H54 (cell line): ENCODE measurements at regions not wholly inside any gene's neighbourhood (a gene's known extent, or its start where the extent isn't known, plus 50 kb on each side); places are given as distances from the start of the nearest gene placed in this dataset.
"Not testable (repeated sequence)": the region's sequence is repeated elsewhere in the genome, so short reads cannot be mapped to it uniquely, and the experiment has no call there.

Source experiments
- DNase-seq: peaks from one replicate; pipeline ENCODE4 v3.0.0; 2011; ENCODE audit warnings: low spot score, mixed read lengths; ENCODE audit not compliant: insufficient read length
- FAIRE-seq: peaks from 3 replicates; lab custom pipeline; 2011; peaks lifted over from hg19 to GRCh38; lab: Jason Lieb, UNC
- POLR2A ChIP-seq: IDR thresholded peaks from 2 replicates; pipeline ENCODE4 v1.6.1; 2011; ENCODE audit warnings: low read depth, mild to moderate bottlenecking, low read length

- no peak for TF ChIP-seq POLR2A
- FAIRE-seq (no peak), DNase-seq (no peak)
These were observed 96.8 kb upstream of the DOCK9 start for GRCh38 chr13:99074693-99075092.

GRCh38 chr13:99075268-99076191 lies 97.7 kb upstream of the DOCK9 start:
- no peak for FAIRE-seq
- DNase-seq: no peak
- TF ChIP-seq POLR2A: no peak

- no peak for DNase-seq
- FAIRE-seq: peak; percentile 30
These were observed 100.3 kb upstream of the DOCK9 start for GRCh38 chr13:99078017-99078771.

GRCh38 chr13:99080131-99080530 lies 102.3 kb upstream of the DOCK9 start:
- no peak for TF ChIP-seq POLR2A
- FAIRE-seq (peak; percentile 75), DNase-seq (no peak)

More at GRCh38 chr13:99078017-99078771, 100.3 kb upstream of the DOCK9 start:
- TF ChIP-seq POLR2A: no peak

GRCh38 chr13:99083981-99084380 lies 106.1 kb upstream of the DOCK9 start:
- TF ChIP-seq POLR2A: no peak
- FAIRE-seq: no peak
- DNase-seq: no peak

DNA sequence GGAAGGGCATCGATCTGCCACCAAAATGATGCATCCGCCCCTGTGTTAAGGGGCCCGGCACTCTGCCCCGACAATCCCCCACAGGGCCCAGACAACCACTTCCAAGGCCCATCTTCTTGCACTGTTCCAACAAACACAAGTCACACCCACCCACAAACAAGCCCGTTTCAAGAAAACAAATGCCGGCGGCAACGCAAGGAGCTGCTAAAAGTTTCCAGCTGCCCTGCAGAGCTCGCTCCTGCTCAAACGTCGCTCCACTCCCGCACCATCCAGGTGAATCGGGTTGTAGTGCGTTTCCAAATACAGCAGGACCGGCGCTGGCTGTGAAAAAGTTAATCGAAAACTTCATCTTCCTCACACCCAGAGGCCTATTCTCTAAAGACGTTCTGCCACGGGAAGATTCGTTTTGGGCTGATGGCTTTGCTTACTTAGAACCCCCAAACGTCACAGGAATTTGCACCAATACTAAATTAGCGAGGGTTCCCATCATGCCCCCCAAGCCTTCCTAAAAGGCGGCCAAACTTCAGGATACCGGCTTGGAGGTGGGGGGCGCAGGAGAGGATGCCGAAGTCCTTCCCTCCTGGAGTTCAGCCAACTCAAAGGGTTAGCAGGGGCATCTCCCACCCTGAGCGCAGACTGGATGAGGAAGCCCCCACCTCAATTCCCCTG lies 107.4 kb upstream of the DOCK9 start:
- no peak for TF ChIP-seq POLR2A
- no peak for FAIRE-seq
- no peak for DNase-seq

DNA sequence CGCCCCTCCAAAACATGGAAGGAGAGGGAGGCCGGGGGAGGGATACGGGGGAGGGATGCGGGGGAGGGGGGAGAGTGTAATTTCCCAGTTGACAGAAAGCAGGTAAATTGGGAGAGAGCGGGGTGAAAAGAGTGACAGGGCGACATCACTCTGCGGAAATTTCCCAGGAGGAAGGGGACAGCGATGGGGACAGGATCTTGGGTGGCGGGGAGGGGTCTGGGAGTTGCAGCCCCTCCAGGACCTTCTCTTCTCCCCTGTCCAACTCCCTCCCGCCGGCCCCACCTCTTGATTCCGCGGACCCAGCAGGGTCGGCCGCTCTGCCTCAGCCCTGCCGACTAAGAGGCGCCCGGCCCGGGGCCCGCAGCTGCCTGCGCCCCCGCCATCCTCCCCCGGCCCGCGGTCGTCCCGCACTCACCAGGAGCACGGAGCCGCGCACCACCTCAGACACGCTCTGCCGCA lies 108.0 kb upstream of the DOCK9 start:
- TF ChIP-seq POLR2A: no peak
- DNase-seq (no peak), FAIRE-seq (no peak)

GRCh38 chr13:99086267-99087097 lies 108.6 kb upstream of the DOCK9 start:
- FAIRE-seq (no peak), DNase-seq (peak; percentile 79)

GRCh38 chr13:99087098-99087953 lies 109.5 kb upstream of the DOCK9 start:
- TF ChIP-seq POLR2A: peak; percentile 59
- FAIRE-seq (peak; percentile 99), DNase-seq (peak; percentile 100)

More at GRCh38 chr13:99086267-99087097, 108.6 kb upstream of the DOCK9 start:
- peak; percentile 81 for TF ChIP-seq POLR2A

GRCh38 chr13:99087954-99088491 lies 110.2 kb upstream of the DOCK9 start:
- DNase-seq (no peak), FAIRE-seq (no peak)
- TF ChIP-seq POLR2A: no peak

DNA sequence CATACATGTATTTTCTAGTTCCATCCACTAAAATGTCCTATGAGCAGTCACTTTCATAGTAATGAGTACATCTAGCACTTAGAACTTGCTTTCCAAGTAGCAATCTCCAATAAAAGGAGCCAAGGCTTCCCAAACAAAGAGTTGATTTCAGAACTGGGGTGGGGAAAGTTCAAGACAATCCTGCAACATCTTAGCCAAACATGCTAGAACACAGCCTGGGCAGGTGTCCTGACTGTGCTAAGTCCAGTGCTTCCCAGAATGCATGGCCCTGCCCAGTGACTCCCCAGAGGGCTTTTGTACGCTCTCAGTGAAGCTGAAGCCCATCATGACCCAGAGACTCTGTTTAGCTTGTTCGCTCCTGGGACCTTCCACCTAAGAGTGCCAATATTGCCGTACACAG lies 106.7 kb upstream of the UBAC2 start:
- DNase-seq (no peak), FAIRE-seq (no peak)
- no peak for TF ChIP-seq POLR2A

GRCh38 chr13:99101831-99102230 lies 98.8 kb upstream of the UBAC2 start:
- FAIRE-seq, DNase-seq: not testable (repeated sequence)
